Uterus (tissue), 2 donors: ENCODE measurements at regions not wholly inside any gene's neighbourhood (a gene's known extent, or its start where the extent isn't known, plus 50 kb on each side); places are given as distances from the start of the nearest gene placed in this dataset.

Source experiments
- POLR2A ChIP-seq, 2 donors: fragments of 450-650 bp; IDR thresholded peaks; one replicate each; pipeline ENCODE4 v1.6.1; 2016; ENCODE audit warnings: antibody characterized with exemption in 2 of 2, mild to moderate bottlenecking in 1 of 2, moderate library complexity in 1 of 2
- TF ChIP-seq, protein P1 (sequence below), 4 experiments: fragments of 200-600 bp in 2 of 4; fragments of 450-650 bp in 2 of 4; sonication (generic) in 2 of 4; IDR thresholded peaks; one replicate each; pipeline ENCODE4 v1.5.1; 2016 to 2019; ENCODE audit warnings: antibody characterized with exemption in 4 of 4, mild to moderate bottlenecking in 2 of 4, moderate library complexity in 1 of 4

DNA sequence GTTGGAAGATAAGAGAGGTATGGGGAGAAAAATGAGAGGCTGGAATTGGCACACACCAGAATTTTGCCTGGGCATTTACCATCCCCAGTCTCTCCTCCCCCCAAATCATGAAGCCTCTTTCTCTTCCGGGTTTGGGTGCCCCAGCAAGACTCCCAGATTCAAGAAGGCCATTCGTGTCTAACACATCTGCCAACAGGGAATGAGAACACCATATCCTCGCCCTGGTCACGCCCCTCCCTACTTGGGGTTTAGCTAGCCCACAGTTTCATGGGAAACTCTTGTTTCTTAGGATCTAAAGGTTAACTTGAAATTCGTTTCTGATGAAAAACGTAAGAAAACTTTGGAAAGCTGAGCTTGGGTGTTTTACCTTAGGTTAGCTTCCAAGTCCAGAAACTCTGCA lies 105.5 kb upstream of the TMEM170B start:
- TF ChIP-seq, protein P1, sequence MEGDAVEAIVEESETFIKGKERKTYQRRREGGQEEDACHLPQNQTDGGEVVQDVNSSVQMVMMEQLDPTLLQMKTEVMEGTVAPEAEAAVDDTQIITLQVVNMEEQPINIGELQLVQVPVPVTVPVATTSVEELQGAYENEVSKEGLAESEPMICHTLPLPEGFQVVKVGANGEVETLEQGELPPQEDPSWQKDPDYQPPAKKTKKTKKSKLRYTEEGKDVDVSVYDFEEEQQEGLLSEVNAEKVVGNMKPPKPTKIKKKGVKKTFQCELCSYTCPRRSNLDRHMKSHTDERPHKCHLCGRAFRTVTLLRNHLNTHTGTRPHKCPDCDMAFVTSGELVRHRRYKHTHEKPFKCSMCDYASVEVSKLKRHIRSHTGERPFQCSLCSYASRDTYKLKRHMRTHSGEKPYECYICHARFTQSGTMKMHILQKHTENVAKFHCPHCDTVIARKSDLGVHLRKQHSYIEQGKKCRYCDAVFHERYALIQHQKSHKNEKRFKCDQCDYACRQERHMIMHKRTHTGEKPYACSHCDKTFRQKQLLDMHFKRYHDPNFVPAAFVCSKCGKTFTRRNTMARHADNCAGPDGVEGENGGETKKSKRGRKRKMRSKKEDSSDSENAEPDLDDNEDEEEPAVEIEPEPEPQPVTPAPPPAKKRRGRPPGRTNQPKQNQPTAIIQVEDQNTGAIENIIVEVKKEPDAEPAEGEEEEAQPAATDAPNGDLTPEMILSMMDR (IDR thresholded peaks at IDR 0.05) = no peak
- no peak for TF ChIP-seq POLR2A (IDR thresholded peaks at IDR 0.05)
